GDM1 (cell line): ENCODE measurements at regions not wholly inside any gene's neighbourhood (a gene's known extent, or its start where the extent isn't known, plus 50 kb on each side); places are given as distances from the start of the nearest gene placed in this dataset.

Experiments used
- DNase-seq: peaks from one replicate; lab custom pipeline; 2025; lab: John Stamatoyannopoulos, UW

DNA sequence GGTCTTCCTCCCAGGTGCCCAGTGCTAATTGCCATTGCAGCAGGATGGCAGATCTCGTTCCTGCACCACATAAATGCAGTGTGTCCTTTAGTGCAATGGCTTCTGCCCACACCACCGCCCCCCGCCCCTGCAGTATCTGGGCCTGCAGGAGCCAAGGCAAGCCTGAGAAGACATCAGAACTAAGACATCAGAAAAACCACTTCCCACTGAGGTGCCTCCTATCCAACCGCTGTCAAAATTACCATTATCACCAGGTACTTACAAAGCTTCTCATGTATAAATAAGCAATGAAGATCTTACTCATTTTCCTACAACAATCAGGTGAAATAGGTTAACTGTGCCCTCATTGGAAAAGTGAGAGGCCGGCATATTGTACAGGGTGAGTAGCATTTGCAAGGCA is 228.8 kb downstream of the FBXO15 start:
- no peak for DNase-seq

DNA sequence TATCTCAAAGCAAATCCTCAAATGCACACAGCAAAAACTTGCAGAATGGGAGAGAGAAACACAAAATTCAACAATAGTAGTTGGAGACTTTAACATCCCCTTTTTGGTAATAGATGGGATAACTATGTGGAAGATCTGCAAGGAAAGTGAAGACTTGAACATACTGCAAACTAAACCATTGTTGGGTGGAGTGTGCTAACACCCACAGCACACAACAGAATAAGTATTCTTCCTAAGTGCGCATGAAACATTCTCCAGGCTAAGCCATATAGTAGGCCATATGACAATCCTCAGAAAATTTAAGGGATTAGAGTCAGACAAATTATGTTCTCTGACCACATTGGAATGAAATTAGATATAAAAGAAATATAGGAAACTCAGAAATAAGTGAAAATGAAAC is 230.6 kb downstream of the FBXO15 start:
- DNase-seq = no peak

DNA sequence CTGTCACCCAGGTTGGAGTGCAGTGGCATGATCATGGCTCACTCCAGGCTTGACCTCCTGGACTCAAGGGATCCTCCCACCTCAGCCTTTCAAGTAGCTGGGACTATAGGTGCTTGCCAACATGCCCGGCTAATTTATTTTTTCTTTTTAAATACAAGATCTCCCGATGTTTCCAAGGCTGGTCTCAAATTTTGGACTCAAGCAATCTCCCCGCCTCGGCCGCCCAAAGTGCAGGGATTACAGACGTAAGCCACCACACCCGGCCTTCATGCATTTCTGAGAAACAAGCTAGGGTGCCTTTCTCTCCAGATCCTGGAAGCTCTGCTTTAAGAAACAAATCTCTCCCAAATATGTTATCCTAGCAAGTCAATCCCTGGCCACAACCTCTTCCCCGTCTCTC is 234.1 kb downstream of the FBXO15 start:
- DNase-seq = no peak

DNA sequence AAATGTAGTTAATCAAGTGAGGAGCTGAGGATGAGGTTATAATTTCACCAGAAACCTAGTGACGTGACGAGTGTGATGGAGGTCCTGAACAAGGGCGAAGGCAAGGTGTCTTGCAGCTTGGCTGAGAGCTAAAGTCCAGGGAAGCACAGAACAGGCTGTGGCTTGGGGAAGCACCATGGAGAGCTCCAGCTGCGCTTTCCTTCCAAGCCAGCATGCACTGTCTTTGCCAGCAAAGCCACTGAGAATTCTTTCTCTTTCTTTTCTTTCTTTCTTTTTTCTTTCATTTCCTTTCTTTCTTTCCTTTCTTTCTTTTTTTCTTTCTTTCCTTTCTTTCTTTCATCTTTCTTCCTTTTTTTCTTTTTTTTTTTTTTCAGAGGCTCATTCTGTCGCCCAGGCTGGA is 239.3 kb downstream of the FBXO15 start:
- no peak for DNase-seq

DNA sequence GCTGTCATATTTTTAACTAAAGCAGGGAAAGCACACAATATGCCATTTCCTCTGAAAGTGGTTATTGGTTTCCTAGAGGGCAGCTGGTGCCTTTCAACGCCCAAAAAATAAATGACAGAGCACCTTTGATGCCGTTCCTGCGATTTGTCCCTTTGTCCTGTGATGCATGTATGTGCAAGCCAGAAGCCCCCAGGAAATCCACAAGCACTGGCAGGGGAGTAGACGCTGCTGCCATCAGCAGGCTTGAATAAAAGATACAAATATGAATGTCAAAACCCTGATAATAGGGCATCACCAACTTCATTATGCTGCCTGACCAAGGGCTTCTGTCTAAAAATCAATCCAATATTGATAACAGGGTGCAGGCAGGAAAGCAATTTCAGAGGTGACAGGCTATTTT is 246.1 kb downstream of the FBXO15 start:
- no peak for DNase-seq

DNA sequence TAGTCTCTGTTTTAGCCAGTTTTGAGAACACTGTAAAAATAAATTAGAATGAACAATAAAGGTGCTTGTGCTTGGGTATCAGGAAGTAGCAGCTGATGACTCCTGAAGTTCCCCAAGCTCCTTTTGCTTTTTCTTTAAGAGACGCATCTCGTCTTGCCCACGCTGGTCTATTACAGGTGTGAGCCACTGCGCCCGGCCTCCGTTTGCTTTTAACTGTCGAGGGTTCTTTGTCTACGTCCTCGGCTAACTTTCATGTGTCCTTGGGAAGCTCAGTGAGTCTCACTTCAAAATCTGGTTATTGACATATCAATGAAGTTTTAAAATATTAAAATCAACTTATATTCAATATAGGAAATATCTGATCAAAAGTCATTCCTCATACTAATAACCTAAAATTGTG is 246.5 kb downstream of the FBXO15 start:
- DNase-seq = no peak

DNA sequence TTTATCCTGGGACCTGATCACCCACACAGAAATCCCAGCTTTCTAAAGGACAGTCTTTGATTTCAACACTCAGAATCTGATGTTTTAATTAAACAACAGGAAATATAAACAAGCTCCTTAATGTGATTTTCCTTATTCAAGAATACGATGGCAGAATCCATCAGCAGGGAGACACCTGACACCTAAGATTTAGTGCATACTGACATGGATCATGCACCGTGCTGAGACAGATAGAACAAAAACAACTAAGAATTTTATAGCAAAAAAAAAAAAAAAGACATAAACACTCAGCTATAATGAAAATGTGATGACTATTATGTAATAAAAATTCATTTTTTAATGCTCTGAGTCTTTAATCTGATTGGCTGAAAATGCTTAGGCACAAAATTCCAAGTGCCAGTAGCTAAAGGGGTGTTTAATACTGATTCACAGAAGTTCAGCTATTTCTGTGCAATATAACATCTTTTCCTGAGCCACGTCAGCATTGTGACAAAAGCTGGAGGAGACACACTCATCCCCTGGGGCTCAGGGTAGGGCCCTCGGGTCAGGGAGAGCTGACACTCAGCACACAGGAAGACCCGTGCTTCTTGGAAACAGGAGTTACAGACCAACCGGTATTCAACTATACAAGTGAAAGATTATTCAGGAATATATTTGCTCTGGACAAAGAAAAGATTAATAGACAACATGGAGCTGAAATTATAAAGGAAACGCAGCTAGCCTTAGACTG is 247.4 kb downstream of the FBXO15 start:
- no peak for DNase-seq

DNA sequence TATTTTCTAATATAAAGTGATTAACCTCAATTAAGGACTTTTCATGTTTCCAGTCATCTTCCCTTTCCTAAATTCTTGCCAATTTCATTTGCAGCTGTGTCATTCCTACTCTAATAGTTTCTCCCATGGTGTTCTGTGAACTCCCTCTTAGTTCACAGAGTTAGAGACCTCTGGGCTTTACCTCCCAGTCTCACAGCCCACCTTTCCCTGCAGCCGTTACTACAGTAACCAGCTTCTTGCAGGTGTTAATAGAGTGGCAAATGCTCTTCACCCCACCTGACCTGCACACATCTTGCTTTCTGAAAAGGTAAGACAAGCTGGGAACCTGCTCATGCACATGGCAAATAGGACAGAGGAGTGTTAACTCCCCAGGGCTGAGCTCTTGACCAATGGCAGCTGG is 250.1 kb downstream of the FBXO15 start:
- no peak for DNase-seq

DNA sequence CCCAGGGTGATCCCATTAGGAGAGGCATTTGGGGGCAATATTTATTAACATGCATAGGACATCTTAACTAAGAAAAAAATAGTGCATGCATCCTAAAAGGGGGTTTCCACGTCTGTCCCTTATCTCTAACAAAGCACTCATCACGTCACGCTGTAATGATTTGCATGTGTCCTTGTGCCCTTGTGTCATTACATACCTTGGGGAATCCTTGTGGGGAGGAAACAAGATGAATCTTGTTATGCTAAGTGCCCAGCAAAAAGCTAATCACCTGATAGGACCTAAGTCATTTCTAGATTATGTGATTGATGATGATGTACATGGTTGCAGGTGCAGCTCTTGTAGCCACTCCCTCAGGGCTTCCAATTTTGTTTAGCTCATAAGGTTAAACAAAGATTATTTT is 250.9 kb downstream of the FBXO15 start:
- no peak for DNase-seq

DNA sequence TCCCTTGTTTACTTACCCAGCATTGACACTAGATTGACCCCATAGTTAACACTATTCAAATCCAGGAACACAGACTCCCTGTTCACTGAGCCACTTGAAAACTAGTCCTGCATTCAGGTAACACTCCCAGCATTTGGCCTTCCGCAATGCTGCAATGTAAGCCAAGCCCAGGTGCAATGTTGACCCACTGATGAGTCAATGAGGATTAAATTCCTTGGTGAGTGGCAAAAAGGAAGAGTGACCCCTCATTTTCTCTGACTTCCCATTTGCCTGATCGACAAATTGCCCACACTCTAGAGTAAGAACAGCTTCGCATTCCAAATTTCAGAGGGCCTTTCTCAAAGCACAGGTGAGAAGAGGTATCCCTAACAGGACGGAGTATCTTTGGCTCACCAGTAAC is 251.9 kb downstream of the FBXO15 start:
- no peak for DNase-seq

DNA sequence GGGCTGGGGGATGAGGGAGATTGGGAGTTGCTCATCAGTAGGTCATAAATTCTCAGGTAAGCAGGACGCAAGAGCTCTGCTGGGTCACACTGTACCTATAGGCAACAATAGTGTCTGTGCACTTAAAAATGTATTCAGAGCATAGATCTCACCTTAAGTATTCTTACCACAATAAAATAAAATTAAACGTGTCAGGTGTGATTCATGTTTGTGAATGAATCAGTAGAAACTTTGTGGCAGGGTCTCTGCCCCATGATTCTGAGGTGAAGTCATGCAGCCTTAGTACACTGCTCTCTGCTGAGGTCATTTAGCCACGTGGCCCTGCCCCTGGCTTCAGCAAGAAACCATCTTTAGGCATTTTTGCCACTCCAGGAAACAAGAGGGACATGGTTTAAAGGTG is 253.8 kb downstream of the FBXO15 start:
- DNase-seq = no peak

DNA sequence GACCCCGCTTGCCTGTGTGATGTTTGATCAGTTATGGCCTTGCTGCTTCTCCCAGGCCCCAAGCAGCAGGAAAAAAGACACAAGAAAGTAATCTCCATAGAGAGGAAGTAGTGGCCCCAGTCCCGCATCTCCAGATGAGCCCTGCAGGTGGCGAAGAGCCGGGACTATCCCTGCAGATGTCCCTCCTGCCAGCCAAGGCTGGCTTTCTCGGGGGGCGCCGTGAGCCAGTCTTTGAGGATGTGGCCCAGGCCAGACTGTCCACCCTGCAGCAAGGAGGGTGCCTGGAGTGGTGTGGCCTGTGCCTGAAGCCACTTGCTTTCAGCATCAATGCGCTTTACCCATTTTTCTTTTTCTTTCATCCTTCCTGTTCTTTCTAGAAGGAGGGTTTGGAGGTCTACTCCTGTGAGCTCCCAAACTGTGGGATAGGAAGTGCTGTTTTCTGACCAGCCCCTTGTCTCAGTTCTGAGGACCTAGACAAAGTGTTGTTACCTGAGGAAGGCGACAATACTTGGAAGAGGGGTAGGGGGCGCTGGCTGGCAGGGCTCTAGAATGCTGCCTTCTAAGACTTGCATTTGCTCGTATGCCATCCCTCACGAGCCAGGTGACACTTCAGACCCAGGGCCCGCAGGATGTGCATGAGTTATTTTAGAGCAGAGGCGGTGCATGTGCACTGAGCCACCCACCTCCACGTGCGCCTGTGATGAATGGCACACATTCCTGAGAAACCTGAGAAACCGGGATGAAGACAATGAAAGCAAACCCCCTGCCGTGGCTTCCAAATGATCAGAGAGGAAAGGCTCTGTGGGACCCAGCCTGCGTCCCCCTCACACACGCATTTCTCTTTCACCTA is 255.8 kb downstream of the FBXO15 start:
- no peak for DNase-seq

DNA sequence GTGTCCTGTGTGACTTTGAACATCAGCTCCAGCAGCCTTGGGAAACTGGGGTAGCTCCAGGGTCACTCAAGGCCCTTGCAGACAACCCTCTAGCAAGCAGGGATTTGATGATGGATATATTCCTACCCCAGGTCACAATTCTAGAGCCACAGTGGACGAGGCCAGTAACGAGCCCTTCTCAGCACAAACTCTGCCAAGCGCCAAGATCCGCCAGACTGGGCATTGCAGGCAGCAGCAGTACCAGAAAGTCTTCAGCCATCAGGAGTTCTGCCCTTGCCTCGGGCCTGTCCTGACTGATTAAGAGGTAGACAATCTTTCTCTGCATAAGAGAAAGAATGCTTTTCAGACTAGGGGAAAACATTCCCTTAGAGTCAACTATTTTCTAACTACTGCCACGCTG is 259.1 kb downstream of the FBXO15 start:
- DNase-seq = no peak

DNA sequence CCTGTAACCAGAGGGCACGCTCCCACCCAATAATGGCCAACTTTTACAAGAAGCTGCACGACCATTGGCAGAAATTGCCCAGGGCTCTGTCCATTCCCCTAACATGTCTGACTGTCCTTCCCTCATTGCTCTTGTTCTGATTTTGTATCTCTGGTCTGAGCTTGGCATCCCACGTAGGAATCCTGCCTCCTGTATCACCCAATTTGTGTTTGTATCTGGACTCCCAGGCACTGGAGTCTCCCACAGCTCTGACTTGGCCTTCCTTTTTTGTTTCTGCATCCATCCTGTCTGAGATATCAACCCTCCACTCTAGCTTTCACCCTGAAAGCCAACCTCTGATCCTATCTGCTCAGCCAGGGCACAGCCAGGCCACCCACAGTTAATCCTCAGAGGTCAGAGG is 259.8 kb downstream of the FBXO15 start:
- DNase-seq = no peak

DNA sequence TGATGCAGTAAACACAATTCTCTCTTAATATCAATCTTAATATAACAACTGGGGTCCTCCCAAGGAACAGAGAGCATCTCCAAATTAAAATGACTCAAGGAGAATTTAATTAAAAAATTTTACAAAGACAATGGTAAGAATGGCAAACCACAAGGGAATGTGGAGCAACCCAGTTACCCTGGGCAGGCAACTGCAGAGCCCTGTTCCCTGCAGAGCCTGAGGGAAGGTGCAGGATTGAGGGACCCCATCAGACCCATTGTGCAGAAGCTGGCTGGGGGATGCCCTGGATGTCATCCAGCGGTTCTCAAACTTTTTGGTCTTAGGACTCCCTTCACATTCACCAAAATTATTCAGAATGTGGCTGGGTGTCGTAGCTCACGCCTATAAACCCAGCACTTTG is 262.8 kb downstream of the FBXO15 start:
- no peak for DNase-seq

DNA sequence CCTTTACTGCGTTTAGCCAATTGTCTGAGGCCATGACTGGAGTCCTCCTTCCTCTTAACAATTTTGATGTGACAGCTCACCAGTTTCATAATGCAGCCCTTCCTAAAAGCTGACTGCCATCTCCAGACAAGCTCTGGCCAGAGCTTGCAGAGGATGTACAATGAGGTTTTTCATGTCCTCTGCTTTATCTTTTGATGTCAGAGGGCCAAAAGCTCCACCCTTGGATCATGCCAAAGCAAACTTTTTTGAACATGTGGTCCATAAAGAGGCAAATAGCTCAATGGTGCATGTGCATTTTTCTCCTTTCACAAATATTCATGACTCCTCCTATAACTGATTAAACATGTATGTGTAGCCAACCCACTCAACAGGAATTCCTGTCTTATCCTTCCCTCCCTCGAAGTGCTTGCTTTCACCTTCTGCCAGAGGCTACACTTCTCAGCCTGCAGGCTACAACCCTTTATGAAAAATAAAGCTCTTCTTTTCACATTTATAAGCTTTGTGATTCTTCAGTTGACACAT is 266.2 kb downstream of the FBXO15 start:
- DNase-seq = no peak

DNA sequence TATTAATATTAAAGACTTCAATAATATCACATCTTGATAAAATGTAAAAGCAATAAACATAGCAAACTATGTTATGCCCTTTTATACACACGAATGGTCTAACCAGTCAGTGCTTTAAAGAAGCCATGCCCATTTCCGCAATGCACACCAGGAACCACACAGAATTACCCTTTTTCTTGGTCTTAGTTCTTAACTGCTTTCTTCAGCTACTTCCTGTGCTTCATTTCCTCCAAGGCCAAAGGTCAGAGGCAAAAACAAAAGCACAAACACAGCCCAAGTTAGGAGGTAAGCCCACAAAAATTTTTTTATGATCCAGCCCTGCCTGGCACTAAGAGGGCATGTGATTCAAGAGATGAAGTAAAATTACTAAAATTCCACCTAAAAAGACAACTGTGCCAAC is 267.2 kb downstream of the FBXO15 start:
- DNase-seq = no peak

DNA sequence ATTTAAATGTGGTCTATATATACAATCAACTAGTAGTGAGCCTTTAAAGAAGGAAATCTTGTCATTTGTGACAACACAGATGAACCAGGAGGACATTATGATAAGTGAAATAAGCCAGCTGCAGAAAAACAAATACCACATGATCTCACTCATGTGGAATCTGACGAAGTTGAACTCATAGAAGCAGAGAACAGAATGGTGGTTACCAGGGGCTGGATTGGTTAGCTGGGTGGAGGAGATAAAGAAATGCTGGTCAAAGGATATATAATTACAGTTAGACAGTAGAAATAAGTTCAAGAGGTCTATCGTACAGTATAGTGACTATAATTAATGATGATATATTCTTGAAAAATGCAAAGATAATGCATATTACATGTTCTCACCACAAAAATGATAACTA is 267.9 kb downstream of the FBXO15 start:
- no peak for DNase-seq

DNA sequence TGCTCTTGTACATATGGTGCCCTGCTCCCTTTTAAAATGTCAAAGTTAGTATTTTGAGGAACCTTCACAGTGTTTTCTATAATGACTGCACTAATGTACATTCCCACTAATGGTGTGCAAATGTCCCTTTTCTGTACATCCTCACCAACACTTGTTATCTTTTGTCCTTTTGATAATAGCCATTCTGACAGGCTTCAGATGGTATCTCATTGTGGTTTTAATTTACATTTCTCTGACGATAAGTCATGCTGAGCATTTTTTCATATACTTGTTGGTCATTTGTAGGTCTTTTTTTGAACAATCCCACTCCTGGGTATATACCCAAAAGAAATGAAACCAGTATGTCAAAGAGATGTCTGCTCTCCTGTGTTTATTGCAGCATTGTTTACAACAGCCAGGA is 268.3 kb downstream of the FBXO15 start:
- DNase-seq = no peak

DNA sequence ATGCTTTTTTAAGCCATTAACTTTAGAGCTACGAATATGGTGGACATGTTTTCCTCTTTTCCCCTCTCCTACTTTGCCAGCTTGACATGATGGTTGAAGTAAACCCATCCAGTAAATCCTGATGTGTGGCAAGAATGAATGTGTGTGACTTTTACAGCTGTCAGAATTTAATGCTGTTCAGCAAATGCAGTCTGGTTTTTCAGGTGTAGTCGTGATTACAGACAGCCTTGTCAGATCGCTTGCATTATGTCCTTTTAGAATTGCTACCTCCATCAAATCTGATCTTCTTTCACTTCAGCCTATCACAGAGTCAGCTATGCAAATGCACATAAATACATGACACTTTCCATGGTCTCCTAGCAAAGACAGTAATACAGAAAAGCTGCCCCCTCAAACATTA is 278.5 kb downstream of the FBXO15 start:
- DNase-seq = no peak

DNA sequence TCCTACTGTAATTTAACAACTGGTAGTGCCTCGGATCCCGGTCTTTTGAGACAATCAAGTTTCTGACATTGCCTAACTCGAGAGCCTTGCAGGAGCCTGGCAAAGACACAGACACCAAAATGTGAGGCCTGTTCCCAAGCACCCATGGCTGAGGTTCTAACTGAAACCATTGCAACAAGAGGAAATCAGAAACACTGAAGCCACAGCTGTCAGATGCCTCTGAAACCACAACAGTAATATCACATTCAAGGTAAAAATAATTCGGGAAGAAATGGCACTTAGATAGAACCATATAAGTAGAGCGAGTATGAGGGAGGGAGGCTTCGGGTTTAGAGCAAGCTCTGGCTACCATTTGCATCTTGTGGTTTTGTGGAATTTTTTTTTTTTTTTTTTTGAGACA is 285.9 kb downstream of the FBXO15 start:
- no peak for DNase-seq

DNA sequence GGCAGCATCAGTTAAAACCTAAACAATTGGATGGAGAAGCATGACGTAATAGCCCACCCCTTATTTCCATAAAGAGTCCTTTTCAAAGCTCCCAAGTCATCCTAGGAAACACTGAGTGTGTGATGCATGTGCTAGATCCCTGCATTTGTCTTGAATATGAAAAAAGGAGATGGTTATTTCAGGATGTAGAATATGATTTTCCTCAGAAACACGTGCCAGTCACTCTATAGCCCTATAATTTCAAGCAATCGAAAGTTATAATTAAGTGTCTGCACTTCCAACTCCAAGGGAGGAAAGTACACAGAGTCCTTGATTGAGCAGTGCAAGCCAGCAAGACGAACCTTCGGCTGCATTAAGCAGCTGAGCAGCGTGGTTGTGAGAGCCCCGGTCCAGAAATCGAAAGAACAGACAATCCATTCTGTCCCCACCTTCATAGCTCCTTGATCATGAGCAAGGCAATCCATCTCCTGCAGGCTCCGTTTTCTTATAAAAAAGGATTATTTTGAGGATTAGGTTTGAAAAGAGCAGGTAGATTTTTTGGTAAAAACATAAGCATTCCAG is 287.7 kb downstream of the FBXO15 start:
- DNase-seq = no peak
